A549 (cell line): ENCODE measurements at regions not wholly inside any gene's neighbourhood (a gene's known extent, or its start where the extent isn't known, plus 50 kb on each side); places are given as distances from the start of the nearest gene placed in this dataset.

ENCODE experiments used
- CHD2 ChIP-seq: fragments of 150-350 bp; IDR thresholded peaks from 2 replicates; pipeline ENCODE4 v1.6.1; 2014; ENCODE audit warnings: low read length; ENCODE audit not compliant: partially characterized antibody
- CHD4 ChIP-seq: fragments of 200-600 bp; sonication (generic); IDR thresholded peaks from 2 replicates; pipeline ENCODE4 v1.6.1; 2016; ENCODE audit warnings: antibody characterized with exemption, mild to moderate bottlenecking, borderline replicate concordance
- EP300 ChIP-seq, 2 experiments: fragments of >200 bp; sonication (Bioruptor Twin); formaldehyde crosslinking; IDR thresholded peaks; 2 replicates in 1 of 2; 3 replicates in 1 of 2; pipeline ENCODE4 v1.6.1; 2016 to 2017
- JUNB ChIP-seq: fragments of >200 bp; sonication (Bioruptor Twin); formaldehyde crosslinking; IDR thresholded peaks from 2 replicates; pipeline ENCODE4 v1.6.1; 2016
- POLR2A ChIP-seq: IDR thresholded peaks from 2 replicates; pipeline ENCODE4 v1.6.1; 2012; ENCODE audit warnings: mild to moderate bottlenecking, low read length
- RFX5 ChIP-seq: fragments of 450-650 bp; IDR thresholded peaks from 2 replicates; pipeline ENCODE4 v1.7.1; 2014; ENCODE audit warnings: antibody characterized with exemption, mild to moderate bottlenecking, moderate library complexity
- SREBF2 ChIP-seq: fragments of 450-650 bp; IDR thresholded peaks from 2 replicates; pipeline ENCODE4 v1.6.1; 2014; ENCODE audit warnings: mild to moderate bottlenecking, moderate library complexity
- TF ChIP-seq, protein P1 (sequence below): fragments of 250-450 bp; sonication (Bioruptor Pico); IDR thresholded peaks from 2 replicates; pipeline ENCODE4 v1.5.0; 2021; ENCODE audit warnings: mild to moderate bottlenecking, moderate library complexity, borderline replicate concordance
- TF ChIP-seq, protein P2 (sequence below): fragments of >200 bp; sonication (Bioruptor Twin); formaldehyde crosslinking; IDR thresholded peaks from 3 replicates; pipeline ENCODE4 v1.5.1; 2016

DNA sequence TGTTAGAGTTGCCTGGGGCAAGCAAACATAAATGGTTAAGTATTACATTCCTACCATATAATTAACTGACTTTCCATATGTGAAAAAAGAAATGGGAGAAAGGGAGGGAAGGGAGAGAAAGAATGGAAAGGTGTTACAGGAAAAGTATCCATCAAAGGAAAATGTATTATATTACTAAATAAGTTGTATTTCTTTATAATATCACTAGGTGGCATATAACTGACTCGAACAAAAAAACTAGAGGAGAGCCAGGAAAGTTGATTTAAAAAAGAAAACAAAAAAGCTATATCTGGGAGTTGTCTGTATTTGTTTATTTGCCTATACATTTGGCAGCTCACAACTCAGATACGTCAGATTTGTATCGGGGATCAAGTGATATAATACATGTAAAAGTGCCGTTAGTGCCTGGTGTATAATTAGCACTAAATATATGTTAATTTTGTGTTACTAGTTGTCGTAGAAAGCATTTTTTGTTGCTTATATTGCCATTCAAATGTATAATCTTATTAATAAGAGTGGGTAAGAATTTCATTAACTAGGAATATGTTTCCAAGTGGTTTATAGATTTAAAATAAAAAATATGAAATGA, 59.6 kb upstream of the ADAMTS19 start:
- TF ChIP-seq CHD4 (no peak), JUNB (no peak), CHD2 (no peak), POLR2A (no peak), RFX5 (no peak), SREBF2 (no peak), EP300 (IDR thresholded peaks at IDR 0.05) (no peak)
- TF ChIP-seq, protein P1, sequence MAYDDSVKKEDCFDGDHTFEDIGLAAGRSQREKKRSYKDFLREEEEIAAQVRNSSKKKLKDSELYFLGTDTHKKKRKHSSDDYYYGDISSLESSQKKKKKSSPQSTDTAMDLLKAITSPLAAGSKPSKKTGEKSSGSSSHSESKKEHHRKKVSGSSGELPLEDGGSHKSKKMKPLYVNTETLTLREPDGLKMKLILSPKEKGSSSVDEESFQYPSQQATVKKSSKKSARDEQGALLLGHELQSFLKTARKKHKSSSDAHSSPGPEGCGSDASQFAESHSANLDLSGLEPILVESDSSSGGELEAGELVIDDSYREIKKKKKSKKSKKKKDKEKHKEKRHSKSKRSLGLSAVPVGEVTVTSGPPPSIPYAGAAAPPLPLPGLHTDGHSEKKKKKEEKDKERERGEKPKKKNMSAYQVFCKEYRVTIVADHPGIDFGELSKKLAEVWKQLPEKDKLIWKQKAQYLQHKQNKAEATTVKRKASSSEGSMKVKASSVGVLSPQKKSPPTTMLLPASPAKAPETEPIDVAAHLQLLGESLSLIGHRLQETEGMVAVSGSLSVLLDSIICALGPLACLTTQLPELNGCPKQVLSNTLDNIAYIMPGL (CRISPR knock-in tag), result no peak
- TF ChIP-seq, protein P2, sequence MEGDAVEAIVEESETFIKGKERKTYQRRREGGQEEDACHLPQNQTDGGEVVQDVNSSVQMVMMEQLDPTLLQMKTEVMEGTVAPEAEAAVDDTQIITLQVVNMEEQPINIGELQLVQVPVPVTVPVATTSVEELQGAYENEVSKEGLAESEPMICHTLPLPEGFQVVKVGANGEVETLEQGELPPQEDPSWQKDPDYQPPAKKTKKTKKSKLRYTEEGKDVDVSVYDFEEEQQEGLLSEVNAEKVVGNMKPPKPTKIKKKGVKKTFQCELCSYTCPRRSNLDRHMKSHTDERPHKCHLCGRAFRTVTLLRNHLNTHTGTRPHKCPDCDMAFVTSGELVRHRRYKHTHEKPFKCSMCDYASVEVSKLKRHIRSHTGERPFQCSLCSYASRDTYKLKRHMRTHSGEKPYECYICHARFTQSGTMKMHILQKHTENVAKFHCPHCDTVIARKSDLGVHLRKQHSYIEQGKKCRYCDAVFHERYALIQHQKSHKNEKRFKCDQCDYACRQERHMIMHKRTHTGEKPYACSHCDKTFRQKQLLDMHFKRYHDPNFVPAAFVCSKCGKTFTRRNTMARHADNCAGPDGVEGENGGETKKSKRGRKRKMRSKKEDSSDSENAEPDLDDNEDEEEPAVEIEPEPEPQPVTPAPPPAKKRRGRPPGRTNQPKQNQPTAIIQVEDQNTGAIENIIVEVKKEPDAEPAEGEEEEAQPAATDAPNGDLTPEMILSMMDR, result peak; percentile 43
